GM18861 (cell line): ENCODE measurements at regions not wholly inside any gene's neighbourhood (a gene's known extent, or its start where the extent isn't known, plus 50 kb on each side); places are given as distances from the start of the nearest gene placed in this dataset.
"Not testable (repeated sequence)": the region's sequence is repeated elsewhere in the genome, so short reads cannot be mapped to it uniquely, and the experiment has no call there.

ENCODE experiments used
- ATAC-seq: cut with Tn5 transposase; IDR thresholded peaks from one replicate; pipeline ENCODE4 v1.9.1; 2021; ENCODE audit not compliant: unreplicated experiment

- no peak for ATAC-seq
Observed at GRCh38 chr16:79379095-79379494, 221.4 kb downstream of the MAF start.

- ATAC-seq: not testable (repeated sequence)
Observed at GRCh38 chr16:79377082-79377481, 223.5 kb downstream of the MAF start.

GRCh38 chr16:79375351-79375750, 225.2 kb downstream of the MAF start:
- no peak for ATAC-seq

- no peak for ATAC-seq
Observed at GRCh38 chr16:79372503-79373184, 227.9 kb downstream of the MAF start.

GRCh38 chr16:79370736-79371135, 229.8 kb downstream of the MAF start:
- no peak for ATAC-seq

GRCh38 chr16:79369796-79370195, 230.7 kb downstream of the MAF start:
- no peak for ATAC-seq

GRCh38 chr16:79367822-79368221, 232.7 kb downstream of the MAF start:
- ATAC-seq: no peak

- no peak for ATAC-seq
Observed at GRCh38 chr16:79366635-79367034, 233.9 kb downstream of the MAF start.

- no peak for ATAC-seq
Observed at GRCh38 chr16:79365702-79366101, 234.8 kb downstream of the MAF start.

- no peak for ATAC-seq
Observed at GRCh38 chr16:79363484-79363883, 237.1 kb downstream of the MAF start.

- ATAC-seq: no peak
Observed at GRCh38 chr16:79363035-79363434, 237.5 kb downstream of the MAF start.

- ATAC-seq: no peak
Observed at GRCh38 chr16:79362300-79362970, 238.1 kb downstream of the MAF start.

GRCh38 chr16:79361132-79361751, 239.3 kb downstream of the MAF start:
- no peak for ATAC-seq

- ATAC-seq: no peak
Observed at GRCh38 chr16:79360267-79360666, 240.3 kb downstream of the MAF start.

GRCh38 chr16:79359082-79359481, 241.5 kb downstream of the MAF start:
- ATAC-seq: no peak

GRCh38 chr16:79358188-79358587, 242.3 kb downstream of the MAF start:
- no peak for ATAC-seq

GRCh38 chr16:79355600-79356358, 244.8 kb downstream of the MAF start:
- no peak for ATAC-seq

GRCh38 chr16:79351927-79352326, 248.6 kb downstream of the MAF start:
- ATAC-seq: no peak

GRCh38 chr16:79349803-79350202, 250.7 kb downstream of the MAF start:
- ATAC-seq: no peak

- no peak for ATAC-seq
Observed at GRCh38 chr16:79348521-79349306, 251.8 kb downstream of the MAF start.

GRCh38 chr16:79347277-79347676, 253.3 kb downstream of the MAF start:
- ATAC-seq: no peak
